Glutamatergic neuron (in vitro differentiated cells): ENCODE measurements at regions not wholly inside any gene's neighbourhood (a gene's known extent, or its start where the extent isn't known, plus 50 kb on each side); places are given as distances from the start of the nearest gene placed in this dataset.

Source experiments
- DNase-seq: peaks from one replicate; pipeline ENCODE4 v3.0.0; 2022
- H3K27ac Mint-ChIP-seq: one replicate; pipeline ENCODE4 v1.8.0; 2020; ENCODE audit warnings: mild to moderate bottlenecking, mixed read lengths, inconsistent platforms; ENCODE audit not compliant: unreplicated experiment
- H3K27me3 Mint-ChIP-seq: one replicate; pipeline ENCODE4 v1.8.0; 2020; ENCODE audit warnings: mild to moderate bottlenecking, moderate library complexity, mixed read lengths, inconsistent platforms; ENCODE audit not compliant: unreplicated experiment
- H3K36me3 Mint-ChIP-seq: one replicate; pipeline ENCODE4 v1.8.0; 2020; ENCODE audit warnings: mild to moderate bottlenecking, mixed read lengths, inconsistent platforms; ENCODE audit not compliant: unreplicated experiment
- H3K4me1 Mint-ChIP-seq: one replicate; pipeline ENCODE4 v1.8.0; 2020; ENCODE audit warnings: mild to moderate bottlenecking, low read depth, mixed read lengths, inconsistent platforms; ENCODE audit not compliant: unreplicated experiment
- H3K4me3 Mint-ChIP-seq: one replicate; pipeline ENCODE4 v1.8.0; 2020; ENCODE audit warnings: mild to moderate bottlenecking, mixed read lengths, inconsistent platforms; ENCODE audit not compliant: unreplicated experiment
- H3K9me3 Mint-ChIP-seq: one replicate; pipeline ENCODE4 v1.8.0; 2020; ENCODE audit warnings: mild to moderate bottlenecking, moderate library complexity, mixed read lengths, inconsistent platforms; ENCODE audit not compliant: unreplicated experiment
- CTCF ChIP-seq: fragments of 200-600 bp; sonication (generic); IDR thresholded peaks from one replicate; pipeline ENCODE4 v1.5.0; 2021; ENCODE audit not compliant: partially characterized antibody, unreplicated experiment

GRCh38 chr4:11710453-11711093 is 281.9 kb upstream of the HS3ST1 start:
- H3K4me1 Mint-ChIP-seq: peaks cover 12% of the 10 kb centered on the region
- peaks cover 5% of the 10 kb centered on the region for H3K27me3 Mint-ChIP-seq
- peak overlapping the region; percentile 9 for H3K4me3 Mint-ChIP-seq
- no peak for DNase-seq
- TF ChIP-seq CTCF: no peak
- peak overlapping the region; percentile 63 for H3K27ac Mint-ChIP-seq
- peaks cover 6% of the 10 kb centered on the region for H3K9me3 Mint-ChIP-seq
- no peaks in the 10 kb centered on the region for H3K36me3 Mint-ChIP-seq

GRCh38 chr4:11704186-11704830 is 275.6 kb upstream of the HS3ST1 start:
- no peak overlapping the region for H3K4me3 Mint-ChIP-seq
- H3K27me3 Mint-ChIP-seq: no peaks in the 10 kb centered on the region
- no peaks in the 10 kb centered on the region for H3K4me1 Mint-ChIP-seq
- no peak for TF ChIP-seq CTCF
- H3K27ac Mint-ChIP-seq: no peak overlapping the region
- no peak for DNase-seq
- no peaks in the 10 kb centered on the region for H3K36me3 Mint-ChIP-seq
- H3K9me3 Mint-ChIP-seq: no peaks in the 10 kb centered on the region

- Mint-ChIP-seq H3K4me1 (no peaks in the 10 kb centered on the region), H3K27me3 (no peaks in the 10 kb centered on the region), H3K27ac (no peak overlapping the region), H3K4me3 (no peak overlapping the region), H3K9me3 (no peaks in the 10 kb centered on the region), H3K36me3 (no peaks in the 10 kb centered on the region)
- TF ChIP-seq CTCF: no peak
- no peak for DNase-seq
Observed at GRCh38 chr4:11702886-11703557, 274.3 kb upstream of the HS3ST1 start.

GRCh38 chr4:11701966-11702725 is 273.5 kb upstream of the HS3ST1 start:
- H3K27me3 Mint-ChIP-seq: no peaks in the 10 kb centered on the region
- H3K9me3 Mint-ChIP-seq: no peaks in the 10 kb centered on the region
- no peak overlapping the region for H3K4me3 Mint-ChIP-seq
- TF ChIP-seq CTCF: no peak
- H3K36me3 Mint-ChIP-seq: no peaks in the 10 kb centered on the region
- DNase-seq: no peak
- H3K27ac Mint-ChIP-seq: no peak overlapping the region
- no peaks in the 10 kb centered on the region for H3K4me1 Mint-ChIP-seq
